ENCODE measurements at regions not wholly inside any gene's neighbourhood (a gene's known extent, or its start where the extent isn't known, plus 50 kb on each side); places are given as distances from the start of the nearest gene placed in this dataset.

DNA sequence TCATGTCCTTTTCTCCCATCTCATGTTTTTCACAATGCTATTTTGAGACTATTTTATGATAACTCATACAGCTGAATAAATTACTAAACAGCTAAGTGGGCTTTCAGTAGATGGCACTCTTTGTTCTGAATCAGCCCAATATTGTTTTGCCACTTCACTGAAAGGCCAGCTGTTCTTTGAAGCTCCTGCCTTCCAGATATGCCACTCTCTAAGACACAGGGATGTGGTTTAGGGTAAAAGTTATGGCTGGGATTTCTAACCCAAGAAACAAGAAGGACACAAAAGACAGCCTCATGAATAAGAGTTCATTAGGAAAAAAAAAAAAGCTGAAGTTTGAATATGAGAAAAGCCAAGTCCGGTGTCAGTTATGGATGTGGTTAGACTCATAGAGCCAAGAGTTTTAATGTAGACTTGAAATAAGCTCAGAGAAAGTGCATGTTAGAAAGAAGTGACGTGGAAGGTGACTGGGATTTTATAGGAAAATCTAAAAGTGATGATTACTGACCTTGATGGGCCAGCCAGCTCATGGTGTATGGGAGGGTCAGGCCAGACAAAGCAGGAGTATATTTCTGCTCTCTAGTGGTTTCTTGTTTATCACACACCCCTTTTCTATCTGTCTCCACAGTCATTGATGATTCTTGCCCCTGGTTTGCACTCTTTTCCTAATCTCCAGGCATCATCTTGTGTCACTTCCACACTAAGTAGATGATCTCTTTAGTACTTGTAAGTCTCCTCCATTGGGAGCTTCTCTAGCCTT, 488.5 kb downstream of the NR2F1-AS1 start:
- H3K9me3 ChIP-seq = no peaks in the 10 kb centered on the region
- TF ChIP-seq, protein P1, sequence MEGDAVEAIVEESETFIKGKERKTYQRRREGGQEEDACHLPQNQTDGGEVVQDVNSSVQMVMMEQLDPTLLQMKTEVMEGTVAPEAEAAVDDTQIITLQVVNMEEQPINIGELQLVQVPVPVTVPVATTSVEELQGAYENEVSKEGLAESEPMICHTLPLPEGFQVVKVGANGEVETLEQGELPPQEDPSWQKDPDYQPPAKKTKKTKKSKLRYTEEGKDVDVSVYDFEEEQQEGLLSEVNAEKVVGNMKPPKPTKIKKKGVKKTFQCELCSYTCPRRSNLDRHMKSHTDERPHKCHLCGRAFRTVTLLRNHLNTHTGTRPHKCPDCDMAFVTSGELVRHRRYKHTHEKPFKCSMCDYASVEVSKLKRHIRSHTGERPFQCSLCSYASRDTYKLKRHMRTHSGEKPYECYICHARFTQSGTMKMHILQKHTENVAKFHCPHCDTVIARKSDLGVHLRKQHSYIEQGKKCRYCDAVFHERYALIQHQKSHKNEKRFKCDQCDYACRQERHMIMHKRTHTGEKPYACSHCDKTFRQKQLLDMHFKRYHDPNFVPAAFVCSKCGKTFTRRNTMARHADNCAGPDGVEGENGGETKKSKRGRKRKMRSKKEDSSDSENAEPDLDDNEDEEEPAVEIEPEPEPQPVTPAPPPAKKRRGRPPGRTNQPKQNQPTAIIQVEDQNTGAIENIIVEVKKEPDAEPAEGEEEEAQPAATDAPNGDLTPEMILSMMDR (IDR thresholded peaks at IDR 0.05) = peak in 3 of 6 experiments; percentile 31 to 36 (median 34)
- TF ChIP-seq POLR2A (IDR thresholded peaks at IDR 0.05) = no peak
- intact Hi-C loops (cut with DNase I) = no loop called here
- H3K4me1 ChIP-seq = no peaks in the 10 kb centered on the region
- H3K27me3 ChIP-seq = no peaks in the 10 kb centered on the region
- DNase-seq = no peak
- H3K27ac ChIP-seq = no peak overlapping the region
- 86 to 92% methylated on average over 2 of the region's 2 CpGs for WGBS, 2 donors
- H3K36me3 ChIP-seq = no peaks in the 10 kb centered on the region
- no peak overlapping the region for H3K4me3 ChIP-seq (replicated peaks in 1 of 3)

DNA sequence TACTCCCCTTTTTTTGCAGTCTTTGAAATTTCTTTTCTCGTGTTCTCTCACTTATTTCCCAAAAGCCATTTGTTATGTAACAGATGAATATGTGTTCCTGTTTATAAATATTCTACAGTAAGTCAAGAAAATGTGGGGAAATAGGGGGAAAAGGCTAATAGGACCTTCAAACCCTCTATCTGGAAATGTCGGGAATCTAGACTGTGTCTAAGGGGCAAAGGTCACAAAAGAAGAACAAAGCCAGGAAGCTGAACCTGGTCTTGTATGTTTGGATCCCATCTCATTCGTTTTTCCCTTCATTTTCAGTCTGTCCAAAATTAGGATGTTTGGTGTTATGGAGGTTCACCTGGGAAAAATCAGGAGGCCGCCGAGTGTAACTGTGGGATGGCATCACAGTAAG, 490.3 kb downstream of the NR2F1-AS1 start:
- Histone ChIP-seq H3K4me3 (replicated peaks in 1 of 3) (no peak overlapping the region), H3K27me3 (no peaks in the 10 kb centered on the region), H3K9me3 (no peaks in the 10 kb centered on the region), H3K36me3 (no peaks in the 10 kb centered on the region), H3K27ac (no peak overlapping the region), H3K4me1 (no peaks in the 10 kb centered on the region)
- 78 to 79% methylated on average over 5 of the region's 5 CpGs for WGBS, 2 donors
- TF ChIP-seq POLR2A (IDR thresholded peaks at IDR 0.05) = no peak
- TF ChIP-seq, protein P1 (IDR thresholded peaks at IDR 0.05) = no peak
- DNase-seq = no peak
- intact Hi-C loops (cut with DNase I) = no loop called here

DNA sequence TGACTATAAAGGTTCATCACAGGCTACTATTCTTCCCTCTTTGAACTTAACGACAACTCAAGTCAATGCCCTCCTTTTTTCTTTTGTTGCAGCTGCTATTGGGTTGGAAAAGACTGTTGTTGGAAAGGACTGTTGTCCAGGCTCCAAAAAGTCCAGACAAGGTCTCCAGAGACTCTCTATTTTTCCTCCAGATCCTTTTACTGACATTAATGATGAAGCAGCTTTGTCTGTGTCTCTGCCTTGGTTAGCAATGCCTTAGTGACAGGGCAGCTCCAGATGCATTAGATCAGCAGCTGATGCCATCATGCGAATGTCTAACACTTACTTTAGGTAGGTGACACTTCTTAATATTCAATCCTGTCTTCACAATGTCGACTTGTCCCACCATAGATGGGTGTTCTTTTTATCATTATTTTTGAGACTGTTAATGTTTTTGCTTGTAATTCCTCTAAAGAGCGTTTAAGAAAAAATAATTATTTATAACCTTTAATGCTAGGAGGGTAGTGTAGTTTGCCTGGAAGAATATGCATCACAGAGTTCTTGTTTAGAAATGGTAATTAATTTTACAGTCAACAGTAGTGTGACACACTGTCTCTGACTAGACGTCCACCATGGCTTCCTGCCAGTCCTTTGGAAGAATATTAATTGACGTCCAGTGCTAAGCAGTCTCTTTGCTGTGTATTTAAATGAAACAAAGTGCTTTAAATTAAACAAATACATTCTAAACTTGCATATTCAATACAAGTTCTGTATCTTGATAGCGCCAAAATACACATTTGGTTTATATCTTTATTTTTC, 492.2 kb downstream of the NR2F1-AS1 start:
- intact Hi-C loops (cut with DNase I) = loop anchor here (10.0 kb wide), 1 partner anchor 486 kb away; no protein-coding TSS in a partner anchor
- DNase-seq = no peak
- Histone ChIP-seq H3K27ac (no peak overlapping the region), H3K4me1 (no peaks in the 10 kb centered on the region), H3K4me3 (replicated peaks in 1 of 3) (no peak overlapping the region), H3K36me3 (no peaks in the 10 kb centered on the region), H3K9me3 (no peaks in the 10 kb centered on the region), H3K27me3 (no peaks in the 10 kb centered on the region)
- TF ChIP-seq POLR2A (IDR thresholded peaks at IDR 0.05) = no peak
- TF ChIP-seq, protein P1 (IDR thresholded peaks at IDR 0.05) = no peak
- WGBS, 2 donors = 71 to 76% methylated on average over 7 of the region's 7 CpGs

DNA sequence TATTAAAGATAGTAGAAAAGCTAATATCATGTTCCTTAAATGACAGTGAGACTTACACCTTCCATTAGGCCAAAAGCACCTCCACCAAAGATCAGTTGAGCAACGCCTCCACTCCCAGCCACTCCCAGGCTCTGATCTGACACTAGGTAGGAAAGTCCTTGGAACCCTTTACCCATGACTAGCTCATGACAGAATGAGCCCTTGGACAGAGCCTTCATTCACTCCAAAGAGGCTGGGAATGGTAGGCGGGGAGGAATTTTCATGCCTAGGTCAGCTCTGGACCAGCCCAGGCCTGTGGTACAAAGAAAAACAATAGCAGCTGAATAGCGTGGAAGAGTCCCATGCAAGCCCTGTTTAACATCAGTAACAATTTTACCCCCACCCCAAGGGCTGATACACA, 493.7 kb downstream of the NR2F1-AS1 start:
- DNase-seq = no peak
- 91 to 96% methylated on average over 3 of the region's 3 CpGs for WGBS, 2 donors
- H3K4me1 ChIP-seq = no peaks in the 10 kb centered on the region
- H3K27ac ChIP-seq = no peak overlapping the region
- no peak for TF ChIP-seq POLR2A (IDR thresholded peaks at IDR 0.05)
- TF ChIP-seq, protein P1 (IDR thresholded peaks at IDR 0.05) = no peak
- intact Hi-C loops (cut with DNase I) = loop anchor here (10.0 kb wide), 1 partner anchor 487 kb away; no protein-coding TSS in a partner anchor
- H3K27me3 ChIP-seq = no peaks in the 10 kb centered on the region
- H3K9me3 ChIP-seq = no peaks in the 10 kb centered on the region
- H3K4me3 ChIP-seq (replicated peaks in 1 of 3) = no peak overlapping the region
- no peaks in the 10 kb centered on the region for H3K36me3 ChIP-seq

DNA sequence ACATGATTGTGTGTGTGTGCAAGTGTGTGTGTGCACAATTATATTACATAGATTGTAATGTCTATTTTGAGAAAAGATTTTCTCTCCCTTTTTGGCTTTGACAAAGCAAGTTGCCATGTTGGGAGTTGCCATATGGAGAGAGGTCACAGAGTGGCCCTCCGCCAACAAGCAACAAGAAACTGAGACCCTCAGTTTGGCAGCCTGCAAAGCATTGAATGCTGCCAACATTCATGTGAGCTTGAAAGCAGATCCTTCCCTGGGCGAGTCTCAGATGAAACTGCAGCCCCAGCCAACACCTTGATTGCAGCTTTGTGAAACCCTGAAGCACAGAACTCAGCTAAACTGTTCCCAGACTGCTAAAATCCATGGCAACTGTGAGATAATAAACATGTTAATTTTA, 498.0 kb downstream of the NR2F1-AS1 start:
- Histone ChIP-seq H3K36me3 (no peaks in the 10 kb centered on the region), H3K9me3 (no peaks in the 10 kb centered on the region), H3K4me1 (no peaks in the 10 kb centered on the region), H3K27me3 (no peaks in the 10 kb centered on the region), H3K4me3 (replicated peaks in 1 of 3) (no peak overlapping the region), H3K27ac (no peak overlapping the region)
- TF ChIP-seq POLR2A (IDR thresholded peaks at IDR 0.05) = no peak
- TF ChIP-seq, protein P1 (IDR thresholded peaks at IDR 0.05) = no peak
- DNase-seq = no peak
- WGBS, 2 donors = 92 to 93% methylated on average over 2 of the region's 2 CpGs
- intact Hi-C loops (cut with DNase I) = loop anchor here (10.0 kb wide), 1 partner anchor 492 kb away; no protein-coding TSS in a partner anchor

All from thyroid gland (tissue), 4 donors.